HL-60 (cell line): ENCODE measurements at regions not wholly inside any gene's neighbourhood (a gene's known extent, or its start where the extent isn't known, plus 50 kb on each side); places are given as distances from the start of the nearest gene placed in this dataset.

ENCODE experiments used
- GABPA ChIP-seq: IDR thresholded peaks from 2 replicates; pipeline ENCODE4 v1.6.1; 2012; ENCODE audit warnings: low read depth
- TF ChIP-seq, protein P1 (sequence below): IDR thresholded peaks from one replicate; pipeline ENCODE4 v1.5.1; 2011; ENCODE audit warnings: low read length, control low read depth, inconsistent platforms; ENCODE audit not compliant: insufficient read depth
- TF ChIP-seq, protein P2 (sequence below): IDR thresholded peaks from 2 replicates; pipeline ENCODE4 v1.6.1; 2012; ENCODE audit warnings: low read depth; ENCODE audit not compliant: insufficient replicate concordance

DNA sequence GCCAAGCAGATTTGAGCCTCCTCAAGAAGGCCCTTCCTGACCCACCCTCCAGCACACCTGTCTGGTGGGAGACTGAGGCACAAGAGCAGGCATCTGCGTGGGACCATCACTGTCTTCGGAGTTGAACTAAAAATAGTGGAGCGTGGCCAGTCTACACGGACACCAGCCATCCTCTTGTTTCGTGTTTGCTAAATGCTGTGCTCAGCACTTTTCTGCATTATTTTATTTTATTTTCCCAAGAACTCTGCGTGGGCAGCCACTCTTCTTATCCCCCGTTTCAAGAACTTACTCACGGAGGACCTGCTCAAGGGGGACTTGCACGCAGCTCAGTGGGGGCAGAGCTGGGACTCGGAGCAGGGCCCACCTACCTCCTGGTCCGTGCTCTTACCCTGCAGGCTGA, 60.8 kb downstream of the SOCS3 start:
- TF ChIP-seq, protein P1, sequence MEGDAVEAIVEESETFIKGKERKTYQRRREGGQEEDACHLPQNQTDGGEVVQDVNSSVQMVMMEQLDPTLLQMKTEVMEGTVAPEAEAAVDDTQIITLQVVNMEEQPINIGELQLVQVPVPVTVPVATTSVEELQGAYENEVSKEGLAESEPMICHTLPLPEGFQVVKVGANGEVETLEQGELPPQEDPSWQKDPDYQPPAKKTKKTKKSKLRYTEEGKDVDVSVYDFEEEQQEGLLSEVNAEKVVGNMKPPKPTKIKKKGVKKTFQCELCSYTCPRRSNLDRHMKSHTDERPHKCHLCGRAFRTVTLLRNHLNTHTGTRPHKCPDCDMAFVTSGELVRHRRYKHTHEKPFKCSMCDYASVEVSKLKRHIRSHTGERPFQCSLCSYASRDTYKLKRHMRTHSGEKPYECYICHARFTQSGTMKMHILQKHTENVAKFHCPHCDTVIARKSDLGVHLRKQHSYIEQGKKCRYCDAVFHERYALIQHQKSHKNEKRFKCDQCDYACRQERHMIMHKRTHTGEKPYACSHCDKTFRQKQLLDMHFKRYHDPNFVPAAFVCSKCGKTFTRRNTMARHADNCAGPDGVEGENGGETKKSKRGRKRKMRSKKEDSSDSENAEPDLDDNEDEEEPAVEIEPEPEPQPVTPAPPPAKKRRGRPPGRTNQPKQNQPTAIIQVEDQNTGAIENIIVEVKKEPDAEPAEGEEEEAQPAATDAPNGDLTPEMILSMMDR, result no peak
- TF ChIP-seq, protein P2, sequence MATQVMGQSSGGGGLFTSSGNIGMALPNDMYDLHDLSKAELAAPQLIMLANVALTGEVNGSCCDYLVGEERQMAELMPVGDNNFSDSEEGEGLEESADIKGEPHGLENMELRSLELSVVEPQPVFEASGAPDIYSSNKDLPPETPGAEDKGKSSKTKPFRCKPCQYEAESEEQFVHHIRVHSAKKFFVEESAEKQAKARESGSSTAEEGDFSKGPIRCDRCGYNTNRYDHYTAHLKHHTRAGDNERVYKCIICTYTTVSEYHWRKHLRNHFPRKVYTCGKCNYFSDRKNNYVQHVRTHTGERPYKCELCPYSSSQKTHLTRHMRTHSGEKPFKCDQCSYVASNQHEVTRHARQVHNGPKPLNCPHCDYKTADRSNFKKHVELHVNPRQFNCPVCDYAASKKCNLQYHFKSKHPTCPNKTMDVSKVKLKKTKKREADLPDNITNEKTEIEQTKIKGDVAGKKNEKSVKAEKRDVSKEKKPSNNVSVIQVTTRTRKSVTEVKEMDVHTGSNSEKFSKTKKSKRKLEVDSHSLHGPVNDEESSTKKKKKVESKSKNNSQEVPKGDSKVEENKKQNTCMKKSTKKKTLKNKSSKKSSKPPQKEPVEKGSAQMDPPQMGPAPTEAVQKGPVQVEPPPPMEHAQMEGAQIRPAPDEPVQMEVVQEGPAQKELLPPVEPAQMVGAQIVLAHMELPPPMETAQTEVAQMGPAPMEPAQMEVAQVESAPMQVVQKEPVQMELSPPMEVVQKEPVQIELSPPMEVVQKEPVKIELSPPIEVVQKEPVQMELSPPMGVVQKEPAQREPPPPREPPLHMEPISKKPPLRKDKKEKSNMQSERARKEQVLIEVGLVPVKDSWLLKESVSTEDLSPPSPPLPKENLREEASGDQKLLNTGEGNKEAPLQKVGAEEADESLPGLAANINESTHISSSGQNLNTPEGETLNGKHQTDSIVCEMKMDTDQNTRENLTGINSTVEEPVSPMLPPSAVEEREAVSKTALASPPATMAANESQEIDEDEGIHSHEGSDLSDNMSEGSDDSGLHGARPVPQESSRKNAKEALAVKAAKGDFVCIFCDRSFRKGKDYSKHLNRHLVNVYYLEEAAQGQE, result no peak
- TF ChIP-seq GABPA, result no peak
